Activated B cell treated with CpG ODN at 0.5 μM for 24 hours (primary cell): ENCODE measurements at regions not wholly inside any gene's neighbourhood (a gene's known extent, or its start where the extent isn't known, plus 50 kb on each side); places are given as distances from the start of the nearest gene placed in this dataset.

ENCODE experiments used
- ATAC-seq: fragments of 200-7000 bp; cut with Tn5 transposase; one replicate; pipeline ENCODE4 v1.10.0; 2021; ENCODE audit warnings: low read depth, mild to moderate bottlenecking, moderate library complexity
- CTCF ChIA-PET: fragments of 350-600 bp; sonication (Branson Sonifier 250); formaldehyde crosslinking; loops from one replicate; lab custom pipeline; 2021; ENCODE audit warnings: antibody characterized with exemption; lab: Charles Lee
- POLR2A ChIA-PET: fragments of 350-600 bp; sonication (Branson Sonifier 250); formaldehyde crosslinking; loops from one replicate; lab custom pipeline; 2021; ENCODE audit warnings: antibody characterized with exemption; lab: Charles Lee
- DNase-seq: peaks from one replicate; pipeline ENCODE4 v3.0.0; 2022
- H3K27ac Mint-ChIP-seq: one replicate; pipeline ENCODE4 v1.8.0; 2020; ENCODE audit warnings: mixed read lengths
- H3K27me3 Mint-ChIP-seq: one replicate; pipeline ENCODE4 v1.8.0; 2021; ENCODE audit warnings: mixed read lengths
- H3K36me3 Mint-ChIP-seq: one replicate; pipeline ENCODE4 v1.8.0; 2021; ENCODE audit warnings: low read depth, mixed read lengths
- H3K4me1 Mint-ChIP-seq: one replicate; pipeline ENCODE4 v1.8.0; 2021; ENCODE audit warnings: mixed read lengths
- H3K4me3 Mint-ChIP-seq: one replicate; pipeline ENCODE4 v1.8.0; 2020; ENCODE audit warnings: mild to moderate bottlenecking, mixed read lengths
- H3K9me3 Mint-ChIP-seq: one replicate; pipeline ENCODE4 v1.8.0; 2020; ENCODE audit warnings: mixed read lengths
- CTCF ChIP-seq: fragments of 200-600 bp; IDR thresholded peaks from one replicate; pipeline ENCODE4 v1.8.0; 2022; ENCODE audit warnings: antibody characterized with exemption, mild to moderate bottlenecking
- intact Hi-C: fragments of 100-400 bp; cut with micrococcal nuclease; formaldehyde crosslinking; loops from one replicate; pipeline ENCODE4 v1.15.1; 2024

- no peak for TF ChIP-seq CTCF
- DNase-seq, result no peak
- intact Hi-C loops, result no loop called here
- no peak for ATAC-seq
- Mint-ChIP-seq H3K36me3 (no peaks in the 10 kb centered on the region), H3K9me3 (no peaks in the 10 kb centered on the region), H3K4me3 (no peak overlapping the region), H3K4me1 (no peaks in the 10 kb centered on the region), H3K27ac (no peak overlapping the region), H3K27me3 (no peaks in the 10 kb centered on the region)
- ChIA-PET CTCF (no interaction called here), POLR2A (no interaction called here)
These were observed 685.8 kb upstream of the HS6ST1 start for GRCh38 chr2:129004485-129004884.

GRCh38 chr2:129004940-129005490 lies 686.3 kb upstream of the HS6ST1 start:
- TF ChIP-seq CTCF, result no peak
- ChIA-PET POLR2A (no interaction called here), CTCF (no interaction called here)
- Mint-ChIP-seq H3K36me3 (no peaks in the 10 kb centered on the region), H3K27ac (no peak overlapping the region), H3K4me1 (no peaks in the 10 kb centered on the region), H3K9me3 (no peaks in the 10 kb centered on the region), H3K27me3 (no peaks in the 10 kb centered on the region), H3K4me3 (no peak overlapping the region)
- DNase-seq, result no peak
- no peak for ATAC-seq
- intact Hi-C loops, result no loop called here

GRCh38 chr2:129006135-129006886 lies 687.6 kb upstream of the HS6ST1 start:
- no peaks in the 10 kb centered on the region for H3K9me3 Mint-ChIP-seq
- ATAC-seq (no peak), DNase-seq (no peak)
- intact Hi-C loops, result no loop called here
- TF ChIP-seq CTCF, result no peak
- no peaks in the 10 kb centered on the region for H3K36me3 Mint-ChIP-seq
- no peak overlapping the region for H3K4me3 Mint-ChIP-seq
- no peaks in the 10 kb centered on the region for H3K4me1 Mint-ChIP-seq
- POLR2A ChIA-PET, result no interaction called here
- H3K27me3 Mint-ChIP-seq, result no peaks in the 10 kb centered on the region
- CTCF ChIA-PET, result no interaction called here
- no peak overlapping the region for H3K27ac Mint-ChIP-seq

- H3K27ac Mint-ChIP-seq, result no peak overlapping the region
- DNase-seq, result no peak
- intact Hi-C loops, result no loop called here
- ChIA-PET CTCF (no interaction called here), POLR2A (no interaction called here)
- no peaks in the 10 kb centered on the region for H3K36me3 Mint-ChIP-seq
- ATAC-seq, result no peak
- TF ChIP-seq CTCF, result no peak
- H3K27me3 Mint-ChIP-seq, result no peaks in the 10 kb centered on the region
- no peaks in the 10 kb centered on the region for H3K9me3 Mint-ChIP-seq
- no peaks in the 10 kb centered on the region for H3K4me1 Mint-ChIP-seq
- H3K4me3 Mint-ChIP-seq, result no peak overlapping the region
These were observed 688.2 kb upstream of the HS6ST1 start for GRCh38 chr2:129006901-129007300.

GRCh38 chr2:129008055-129008880 lies 689.6 kb upstream of the HS6ST1 start:
- intact Hi-C loops, result no loop called here
- Mint-ChIP-seq H3K4me3 (no peak overlapping the region), H3K27me3 (no peaks in the 10 kb centered on the region), H3K4me1 (no peaks in the 10 kb centered on the region), H3K36me3 (no peaks in the 10 kb centered on the region), H3K27ac (no peak overlapping the region), H3K9me3 (no peaks in the 10 kb centered on the region)
- no peak for DNase-seq
- CTCF ChIA-PET, result no interaction called here
- POLR2A ChIA-PET, result no interaction called here
- no peak for ATAC-seq
- TF ChIP-seq CTCF, result no peak
